Cerebellar cortex (tissue), 1 donor: ENCODE measurements at regions not wholly inside any gene's neighbourhood (a gene's known extent, or its start where the extent isn't known, plus 50 kb on each side); places are given as distances from the start of the nearest gene placed in this dataset.
"Not testable (repeated sequence)": the region's sequence is repeated elsewhere in the genome, so short reads cannot be mapped to it uniquely, and the experiment has no call there.

Source experiments
- DNase-seq: peaks from one replicate; pipeline ENCODE4 v3.0.0-alpha.2; 2015; ENCODE audit warnings: low spot score

GRCh38 chr3:18546632-18547031 is 121.5 kb upstream of the SATB1 start:
- DNase-seq = no peak

DNA sequence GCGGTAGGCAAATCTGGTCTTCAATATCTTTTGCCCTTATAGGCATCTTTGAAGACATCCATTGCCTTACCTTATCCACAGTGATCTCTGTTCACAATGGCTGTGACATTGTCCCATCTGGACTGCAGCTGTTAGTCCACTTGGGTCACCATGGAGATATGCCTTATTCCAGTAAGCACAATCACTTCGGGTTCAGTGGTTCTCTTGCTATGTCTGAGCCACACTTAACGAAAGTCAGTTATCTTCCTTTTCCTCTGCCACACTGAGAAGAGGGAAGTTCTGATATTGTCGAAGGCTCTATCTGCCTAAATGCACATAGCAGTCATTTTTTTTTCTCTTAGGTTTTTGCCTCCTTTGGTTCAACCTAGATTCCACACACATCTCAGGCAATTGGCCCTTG is 119.0 kb upstream of the SATB1 start:
- DNase-seq = no peak

GRCh38 chr3:18538463-18539230 is 113.5 kb upstream of the SATB1 start:
- DNase-seq = no peak

DNA sequence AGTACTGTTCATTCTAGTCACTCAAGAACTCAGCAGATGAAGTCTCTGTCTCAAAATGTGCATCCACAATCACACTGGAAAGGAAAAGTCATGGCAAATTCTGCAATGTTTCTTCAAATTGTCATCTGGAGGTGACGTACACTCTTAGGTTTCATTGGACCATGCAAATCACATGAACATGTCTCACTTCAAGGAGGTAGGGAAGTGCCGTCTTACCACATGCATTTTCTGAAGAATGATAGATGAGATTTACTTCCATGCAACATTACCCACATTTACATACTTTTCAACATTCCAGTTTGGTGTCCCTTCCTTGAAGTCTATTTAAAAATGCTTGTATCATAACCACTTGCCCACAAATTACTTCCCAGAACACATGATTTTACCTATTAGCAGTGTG is 107.9 kb upstream of the SATB1 start:
- no peak for DNase-seq

DNA sequence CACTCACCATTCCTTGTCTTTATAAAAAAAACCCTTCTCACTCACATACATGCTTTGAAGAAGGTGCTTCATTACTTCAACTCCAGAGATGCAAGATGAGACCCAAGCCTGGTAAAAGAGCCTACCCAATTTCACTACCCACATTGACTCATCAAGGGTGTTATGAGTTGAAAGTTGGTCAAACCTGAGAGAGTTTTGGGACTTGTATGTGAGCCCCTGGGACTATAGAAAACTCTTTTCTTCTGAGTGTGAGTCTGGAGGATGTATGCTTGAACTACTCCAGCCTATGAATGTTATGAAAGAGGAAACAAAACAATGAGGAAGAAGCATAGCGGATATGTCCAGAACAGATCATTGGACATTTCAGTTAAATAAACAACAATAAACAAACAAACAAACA is 106.5 kb upstream of the SATB1 start:
- DNase-seq = no peak

DNA sequence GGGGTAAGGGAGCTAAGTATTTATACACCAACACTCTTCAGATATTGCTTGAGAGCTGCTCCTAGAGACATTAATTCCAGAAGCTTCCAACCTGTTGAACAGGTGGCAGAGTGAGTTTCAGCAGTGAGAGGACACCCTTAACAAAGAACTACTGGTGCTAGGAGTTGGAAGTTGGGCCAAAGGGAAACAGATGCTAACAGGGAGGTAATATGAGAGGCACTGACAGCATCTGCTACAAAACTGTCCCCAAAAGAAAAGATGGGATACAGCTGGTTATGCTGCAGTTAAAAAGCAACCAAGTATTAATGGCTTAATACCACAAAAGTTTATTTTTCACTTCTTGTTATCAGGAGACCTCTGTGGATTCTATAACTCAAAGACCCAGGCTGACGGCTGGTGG is 104.5 kb upstream of the SATB1 start:
- DNase-seq = no peak

- no peak for DNase-seq
Observed at GRCh38 chr3:18527691-18528090, 102.6 kb upstream of the SATB1 start.

DNA sequence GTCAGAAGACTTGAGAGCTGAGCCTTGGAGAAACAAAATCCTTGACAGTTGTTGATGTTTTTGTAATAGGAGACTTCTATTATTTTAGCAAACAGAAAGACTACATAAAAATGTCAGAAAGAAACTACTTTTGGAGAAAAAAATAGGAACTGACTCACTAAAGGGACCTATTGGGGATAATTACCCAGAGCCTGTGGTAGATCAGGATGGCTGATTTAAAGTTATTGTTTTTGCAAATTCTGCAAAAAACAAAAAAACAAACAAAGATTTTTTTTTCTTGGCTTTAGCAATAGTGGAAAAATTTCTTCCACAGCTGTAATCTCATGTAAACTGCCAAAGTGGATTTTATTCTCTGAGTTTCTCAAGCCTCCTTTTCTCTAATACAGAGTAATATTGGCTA is 101.5 kb upstream of the SATB1 start:
- no peak for DNase-seq

DNA sequence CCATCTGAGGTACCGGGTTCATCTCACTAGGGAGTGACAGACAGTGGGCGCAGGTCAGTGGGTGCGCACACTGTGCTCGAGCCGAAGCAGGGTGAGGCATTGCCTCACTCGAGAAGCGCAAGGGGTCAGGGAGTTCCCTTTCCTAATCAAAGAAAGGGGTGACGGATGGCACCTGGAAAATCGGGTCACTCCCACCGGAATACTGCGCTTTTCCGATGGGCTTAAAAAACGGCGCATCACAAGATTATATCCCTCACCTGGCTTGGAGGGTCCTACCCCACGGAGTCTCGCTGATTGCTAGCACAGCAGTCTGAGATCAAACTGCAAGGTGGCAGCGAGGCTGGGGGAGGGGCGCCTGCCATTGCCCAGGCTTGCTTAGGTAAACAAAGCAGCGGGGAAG is 91.0 kb upstream of the SATB1 start:
- DNase-seq = not testable (repeated sequence)

GRCh38 chr3:18513091-18513490 is 88.0 kb upstream of the SATB1 start:
- DNase-seq = no peak

- no peak for DNase-seq
Observed at GRCh38 chr3:18512007-18512406, 86.9 kb upstream of the SATB1 start.

DNA sequence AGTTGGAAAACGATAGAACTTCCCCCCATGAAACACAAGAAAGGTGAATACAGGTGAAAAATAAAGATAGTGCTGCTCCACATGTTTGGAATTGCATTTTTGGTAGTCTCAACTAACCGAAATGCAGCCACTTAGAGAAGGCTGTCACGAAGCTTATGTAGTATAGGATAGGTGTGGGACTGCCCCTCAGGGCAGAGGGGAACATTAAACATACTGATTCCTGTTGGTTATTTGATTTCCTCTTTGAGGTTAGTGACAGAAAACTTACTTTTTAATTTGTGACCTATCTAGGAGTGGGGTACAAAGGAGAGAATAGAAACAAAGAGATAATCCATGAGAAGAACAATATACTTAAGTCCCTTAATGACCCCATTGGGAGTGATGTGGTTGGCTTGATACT is 85.8 kb upstream of the SATB1 start:
- no peak for DNase-seq

DNA sequence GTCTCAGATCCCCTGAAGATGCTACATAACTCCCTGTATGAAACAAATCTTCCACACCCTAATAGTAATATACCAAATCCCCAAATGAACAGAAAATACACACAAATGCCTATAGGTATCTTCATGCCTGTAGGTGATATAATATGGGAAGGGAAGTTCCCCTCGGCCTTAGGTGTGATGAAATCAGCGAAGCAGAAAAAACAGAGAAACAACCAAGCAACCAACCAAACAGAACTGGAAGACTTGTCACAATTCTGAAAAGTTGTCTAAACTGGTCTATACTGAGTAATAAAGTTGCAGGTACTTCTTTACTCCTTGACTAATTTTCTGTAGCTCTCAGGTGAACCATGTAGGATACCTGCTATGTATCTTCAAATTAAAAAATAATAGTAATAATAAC is 82.2 kb upstream of the SATB1 start:
- DNase-seq = no peak

GRCh38 chr3:18505056-18505455 is 79.9 kb upstream of the SATB1 start:
- no peak for DNase-seq

- DNase-seq = no peak
Observed at GRCh38 chr3:18501679-18502343, 76.7 kb upstream of the SATB1 start.

DNA sequence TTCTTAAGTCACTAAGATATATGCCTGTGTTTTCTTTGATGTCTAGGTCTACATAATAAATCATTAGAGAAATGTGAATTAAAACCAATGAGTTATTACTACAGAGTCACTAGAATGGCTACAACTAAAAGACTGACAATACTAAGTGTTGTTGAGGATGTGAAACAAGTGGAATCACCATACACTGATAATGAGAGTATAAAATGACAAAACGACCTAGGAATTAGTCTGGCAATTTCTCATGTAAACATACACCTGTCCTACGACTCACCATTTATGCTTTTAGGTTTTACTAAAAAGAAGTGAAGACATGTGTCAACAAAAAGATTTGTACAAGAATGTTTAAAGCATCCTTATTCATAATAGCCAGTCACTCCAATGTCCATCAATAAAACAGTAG is 75.2 kb upstream of the SATB1 start:
- no peak for DNase-seq

- DNase-seq = no peak
Observed at GRCh38 chr3:18499301-18499700, 74.2 kb upstream of the SATB1 start.

- DNase-seq = no peak
Observed at GRCh38 chr3:18494251-18494650, 69.1 kb upstream of the SATB1 start.

DNA sequence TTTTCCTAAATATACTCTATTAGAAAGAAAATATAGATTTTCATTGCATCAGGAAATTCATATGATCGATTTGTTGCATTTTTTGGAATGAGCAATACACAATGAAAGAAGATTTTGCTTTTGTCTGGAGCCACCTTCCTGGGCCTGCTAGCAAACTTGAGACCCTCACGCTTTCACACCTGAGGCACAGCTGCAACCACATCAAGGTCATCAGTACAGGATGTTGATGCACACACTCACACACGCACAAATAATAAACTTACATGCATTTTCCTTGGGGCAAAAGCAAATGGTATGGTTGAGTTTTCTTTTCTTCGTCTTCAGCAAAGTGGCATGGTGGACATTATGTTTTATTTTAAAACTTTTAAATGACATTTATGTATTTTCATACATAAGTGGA is 64.8 kb upstream of the SATB1 start:
- no peak for DNase-seq

DNA sequence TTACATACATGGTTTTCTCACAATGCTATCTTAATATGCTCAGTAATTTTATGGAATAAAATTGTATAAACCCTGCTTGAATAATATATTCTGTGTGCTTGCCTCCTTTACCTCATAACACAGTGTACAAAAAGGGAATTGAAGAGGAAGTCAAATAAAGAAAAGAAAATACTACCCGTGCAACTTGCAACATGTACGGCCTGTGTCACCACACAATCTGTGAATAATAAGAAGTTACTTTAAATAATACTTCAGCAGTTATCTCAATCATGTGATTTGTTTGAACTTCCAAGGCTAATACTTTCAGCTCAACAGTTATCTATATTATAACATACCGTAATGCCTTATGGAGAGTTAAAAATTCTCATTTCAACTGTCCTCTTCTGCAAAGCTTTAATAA is 58.1 kb upstream of the SATB1 start:
- no peak for DNase-seq

DNA sequence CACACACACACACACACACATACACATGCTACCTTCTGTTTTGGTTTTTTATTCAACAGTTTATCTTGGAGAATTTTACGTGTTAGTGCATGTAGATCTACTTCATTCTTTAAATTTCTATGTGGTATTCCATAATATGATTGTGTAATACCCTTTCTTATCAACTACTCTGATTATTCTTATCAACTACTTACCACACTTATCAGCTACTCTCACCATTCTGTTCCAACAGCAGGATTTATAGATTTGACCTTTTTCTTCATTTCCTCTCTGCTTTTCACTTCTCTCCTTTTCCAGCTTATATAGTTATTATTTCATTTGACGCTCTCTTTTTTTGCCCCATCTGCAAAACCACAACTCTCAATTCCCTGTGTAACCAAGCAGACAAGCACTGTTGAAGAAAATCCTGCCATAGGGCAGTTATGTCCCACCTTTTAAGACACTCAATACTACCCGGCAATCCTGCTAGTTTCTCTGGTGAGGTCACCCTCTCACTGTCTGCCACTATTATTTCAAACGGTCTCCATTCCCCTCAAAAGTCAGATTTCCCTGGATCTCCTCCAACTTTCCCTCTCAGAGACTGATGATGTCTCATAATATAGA is 56.9 kb upstream of the SATB1 start:
- DNase-seq = no peak

- no peak for DNase-seq
Observed at GRCh38 chr3:18477620-18478019, 52.5 kb upstream of the SATB1 start.
